ENCODE measurements at regions not wholly inside any gene's neighbourhood (a gene's known extent, or its start where the extent isn't known, plus 50 kb on each side); places are given as distances from the start of the nearest gene placed in this dataset.
"Not testable (repeated sequence)": the region's sequence is repeated elsewhere in the genome, so short reads cannot be mapped to it uniquely, and the experiment has no call there.

- no peaks in the 10 kb centered on the region for H3K27me3 ChIP-seq (ENCODE audit: control insufficient read depth, insufficient read depth, low read length)
- H3K4me1 ChIP-seq (ENCODE audit: control insufficient read depth, low read depth, low read length): no peaks in the 10 kb centered on the region
- H3K27ac ChIP-seq (ENCODE audit: low read length): no peak overlapping the region
- H3K9me3 ChIP-seq (ENCODE audit: control insufficient read depth, low read depth, low read length): no peaks in the 10 kb centered on the region
- H3K9ac ChIP-seq (ENCODE audit: low read length): no peak overlapping the region
- no peaks in the 10 kb centered on the region for H3K36me3 ChIP-seq (ENCODE audit: control insufficient read depth, low read depth, low read length)
- H3K4me3 ChIP-seq (ENCODE audit: low read length): no peak overlapping the region
Measured at GRCh38 chr6:15096894-15097837, 148.7 kb upstream of the JARID2 start.

- Histone ChIP-seq H3K27me3 (ENCODE audit: control insufficient read depth, insufficient read depth, low read length) (no peaks in the 10 kb centered on the region), H3K36me3 (ENCODE audit: control insufficient read depth, low read depth, low read length) (no peaks in the 10 kb centered on the region)
Measured at GRCh38 chr6:15101130-15101529, 144.7 kb upstream of the JARID2 start.

GRCh38 chr6:15102241-15102640 lies 143.6 kb upstream of the JARID2 start:
- Histone ChIP-seq H3K9ac (ENCODE audit: low read length) (no peak overlapping the region), H3K27me3 (ENCODE audit: control insufficient read depth, insufficient read depth, low read length) (no peaks in the 10 kb centered on the region), H3K9me3 (ENCODE audit: control insufficient read depth, low read depth, low read length) (no peaks in the 10 kb centered on the region), H3K4me3 (ENCODE audit: low read length) (no peak overlapping the region), H3K36me3 (ENCODE audit: control insufficient read depth, low read depth, low read length) (no peaks in the 10 kb centered on the region), H3K27ac (ENCODE audit: low read length) (no peak overlapping the region), H3K4me1 (ENCODE audit: control insufficient read depth, low read depth, low read length) (no peaks in the 10 kb centered on the region)

More at GRCh38 chr6:15101130-15101529, 144.7 kb upstream of the JARID2 start:
- Histone ChIP-seq H3K9me3 (ENCODE audit: control insufficient read depth, low read depth, low read length) (no peaks in the 10 kb centered on the region), H3K9ac (ENCODE audit: low read length) (no peak overlapping the region), H3K4me1 (ENCODE audit: control insufficient read depth, low read depth, low read length) (no peaks in the 10 kb centered on the region), H3K27ac (ENCODE audit: low read length) (no peak overlapping the region), H3K4me3 (ENCODE audit: low read length) (no peak overlapping the region)

GRCh38 chr6:15106958-15107643 lies 138.8 kb upstream of the JARID2 start:
- Histone ChIP-seq H3K9ac (ENCODE audit: low read length) (no peak overlapping the region), H3K4me1 (ENCODE audit: control insufficient read depth, low read depth, low read length) (no peaks in the 10 kb centered on the region), H3K36me3 (ENCODE audit: control insufficient read depth, low read depth, low read length) (no peaks in the 10 kb centered on the region), H3K4me3 (ENCODE audit: low read length) (no peak overlapping the region), H3K27me3 (ENCODE audit: control insufficient read depth, insufficient read depth, low read length) (no peaks in the 10 kb centered on the region), H3K27ac (ENCODE audit: low read length) (no peak overlapping the region), H3K9me3 (ENCODE audit: control insufficient read depth, low read depth, low read length) (no peaks in the 10 kb centered on the region)

GRCh38 chr6:15107644-15108382 lies 138.1 kb upstream of the JARID2 start:
- Histone ChIP-seq H3K36me3 (ENCODE audit: control insufficient read depth, low read depth, low read length) (no peaks in the 10 kb centered on the region), H3K9ac (ENCODE audit: low read length) (no peak overlapping the region), H3K27me3 (ENCODE audit: control insufficient read depth, insufficient read depth, low read length) (no peaks in the 10 kb centered on the region), H3K4me1 (ENCODE audit: control insufficient read depth, low read depth, low read length) (no peaks in the 10 kb centered on the region), H3K9me3 (ENCODE audit: control insufficient read depth, low read depth, low read length) (no peaks in the 10 kb centered on the region), H3K4me3 (ENCODE audit: low read length) (no peak overlapping the region), H3K27ac (ENCODE audit: low read length) (no peak overlapping the region)

- Histone ChIP-seq H3K4me3 (ENCODE audit: low read length) (no peak overlapping the region), H3K9ac (ENCODE audit: low read length) (no peak overlapping the region), H3K9me3 (ENCODE audit: control insufficient read depth, low read depth, low read length) (no peaks in the 10 kb centered on the region), H3K27ac (ENCODE audit: low read length) (no peak overlapping the region), H3K27me3 (ENCODE audit: control insufficient read depth, insufficient read depth, low read length) (no peaks in the 10 kb centered on the region), H3K4me1 (ENCODE audit: control insufficient read depth, low read depth, low read length) (no peaks in the 10 kb centered on the region), H3K36me3 (ENCODE audit: control insufficient read depth, low read depth, low read length) (no peaks in the 10 kb centered on the region)
Measured at GRCh38 chr6:15108383-15108715, 137.5 kb upstream of the JARID2 start.

- no peaks in the 10 kb centered on the region for H3K36me3 ChIP-seq (ENCODE audit: control insufficient read depth, low read depth, low read length)
- no peaks in the 10 kb centered on the region for H3K4me1 ChIP-seq (ENCODE audit: control insufficient read depth, low read depth, low read length)
- H3K9ac ChIP-seq (ENCODE audit: low read length): no peak overlapping the region
- no peaks in the 10 kb centered on the region for H3K27me3 ChIP-seq (ENCODE audit: control insufficient read depth, insufficient read depth, low read length)
- no peaks in the 10 kb centered on the region for H3K9me3 ChIP-seq (ENCODE audit: control insufficient read depth, low read depth, low read length)
- no peak overlapping the region for H3K27ac ChIP-seq (ENCODE audit: low read length)
- H3K4me3 ChIP-seq (ENCODE audit: low read length): no peak overlapping the region
Measured at GRCh38 chr6:15109338-15110090, 136.4 kb upstream of the JARID2 start.

GRCh38 chr6:15110726-15111354 lies 135.0 kb upstream of the JARID2 start:
- H3K4me3 ChIP-seq (ENCODE audit: low read length): no peak overlapping the region
- no peaks in the 10 kb centered on the region for H3K9me3 ChIP-seq (ENCODE audit: control insufficient read depth, low read depth, low read length)
- no peaks in the 10 kb centered on the region for H3K4me1 ChIP-seq (ENCODE audit: control insufficient read depth, low read depth, low read length)
- no peak overlapping the region for H3K9ac ChIP-seq (ENCODE audit: low read length)
- H3K27me3 ChIP-seq (ENCODE audit: control insufficient read depth, insufficient read depth, low read length): no peaks in the 10 kb centered on the region
- no peak overlapping the region for H3K27ac ChIP-seq (ENCODE audit: low read length)
- no peaks in the 10 kb centered on the region for H3K36me3 ChIP-seq (ENCODE audit: control insufficient read depth, low read depth, low read length)

GRCh38 chr6:15111576-15111975 lies 134.3 kb upstream of the JARID2 start:
- H3K9me3 ChIP-seq (ENCODE audit: control insufficient read depth, low read depth, low read length); H3K27ac ChIP-seq (ENCODE audit: low read length); H3K4me3 ChIP-seq (ENCODE audit: low read length); H3K4me1 ChIP-seq (ENCODE audit: control insufficient read depth, low read depth, low read length); H3K9ac ChIP-seq (ENCODE audit: low read length); H3K27me3 ChIP-seq (ENCODE audit: control insufficient read depth, insufficient read depth, low read length); H3K36me3 ChIP-seq (ENCODE audit: control insufficient read depth, low read depth, low read length): not testable (repeated sequence)

GRCh38 chr6:15113587-15113986 lies 132.3 kb upstream of the JARID2 start:
- H3K9me3 ChIP-seq (ENCODE audit: control insufficient read depth, low read depth, low read length): no peaks in the 10 kb centered on the region

GRCh38 chr6:15114061-15114460 lies 131.8 kb upstream of the JARID2 start:
- Histone ChIP-seq H3K9ac (ENCODE audit: low read length) (no peak overlapping the region), H3K4me1 (ENCODE audit: control insufficient read depth, low read depth, low read length) (no peaks in the 10 kb centered on the region), H3K9me3 (ENCODE audit: control insufficient read depth, low read depth, low read length) (no peaks in the 10 kb centered on the region), H3K4me3 (ENCODE audit: low read length) (no peak overlapping the region), H3K36me3 (ENCODE audit: control insufficient read depth, low read depth, low read length) (no peaks in the 10 kb centered on the region), H3K27ac (ENCODE audit: low read length) (no peak overlapping the region), H3K27me3 (ENCODE audit: control insufficient read depth, insufficient read depth, low read length) (no peaks in the 10 kb centered on the region)

More at GRCh38 chr6:15113587-15113986, 132.3 kb upstream of the JARID2 start:
- no peaks in the 10 kb centered on the region for H3K27me3 ChIP-seq (ENCODE audit: control insufficient read depth, insufficient read depth, low read length)
- H3K9ac ChIP-seq (ENCODE audit: low read length): no peak overlapping the region
- H3K4me3 ChIP-seq (ENCODE audit: low read length): no peak overlapping the region
- H3K27ac ChIP-seq (ENCODE audit: low read length): no peak overlapping the region
- H3K36me3 ChIP-seq (ENCODE audit: control insufficient read depth, low read depth, low read length): no peaks in the 10 kb centered on the region
- H3K4me1 ChIP-seq (ENCODE audit: control insufficient read depth, low read depth, low read length): no peaks in the 10 kb centered on the region

All from iPS-18a (cell line).